HepG2 (cell line): ENCODE measurements at regions not wholly inside any gene's neighbourhood (a gene's known extent, or its start where the extent isn't known, plus 50 kb on each side); places are given as distances from the start of the nearest gene placed in this dataset.
"Not testable (repeated sequence)": the region's sequence is repeated elsewhere in the genome, so short reads cannot be mapped to it uniquely, and the experiment has no call there.

ENCODE experiments used
- ATAC-seq: fragments of 200-7000 bp; cut with Tn5 transposase; 3 replicates; pipeline ENCODE4 v1.9.1; 2020; ENCODE audit warnings: mild to moderate bottlenecking, moderate library complexity
- BruUV-seq: library from RNA; stranded (reverse); fragments of 400-500 nt; replicated peaks from 2 replicates; lab custom pipeline; 2021; lab: Mats Ljungman, UMichigan
- CTCF ChIA-PET: fragments of 300-600 bp; formaldehyde crosslinking; extraction: SDS; loops from one replicate; lab custom pipeline; 2021; ENCODE audit warnings: low total read pairs, inconsistent platforms, low intra/inter-chr PET ratio; lab: Yijun Ruan, JAX
- POLR2A ChIA-PET: fragments of 350-600 bp; sonication (Branson Sonifier 250); formaldehyde crosslinking; loops from one replicate; lab custom pipeline; 2020; ENCODE audit warnings: antibody characterized with exemption, inconsistent platforms; lab: Yijun Ruan, JAX
- DNase-seq: peaks from one replicate; pipeline ENCODE4 v3.0.0-alpha.2; 2015; ENCODE audit warnings: low spot score
- FAIRE-seq: peaks from 3 replicates; lab custom pipeline; 2011; peaks lifted over from hg19 to GRCh38; lab: Jason Lieb, UNC
- H2AFZ ChIP-seq: one replicate; pipeline ENCODE4 v1.6.1; 2011; ENCODE audit warnings: low read length, inconsistent platforms
- H3K27ac ChIP-seq: fragments of 300-600 bp; 3 replicates; pipeline ENCODE4 v1.8.0; 2011; ENCODE audit warnings: mixed run types, mild to moderate bottlenecking, mixed read lengths, low read length, inconsistent platforms; ENCODE audit not compliant: insufficient read depth; ENCODE audit errors: extremely low read length
- H3K27me3 ChIP-seq, 2 experiments: fragments of 200-600 bp in 1 of 2; 2 replicates in 1 of 2; 3 replicates in 1 of 2; pipeline versions ENCODE4 v1.6.0 to v1.8.0; 2011; ENCODE audit warnings: low read length in 2 of 2, mild to moderate bottlenecking in 2 of 2, moderate library complexity in 2 of 2, inconsistent platforms in 1 of 2; ENCODE audit not compliant: insufficient read depth in 2 of 2, control insufficient read depth in 1 of 2
- H3K36me3 ChIP-seq, 2 experiments: fragments of 200-600 bp in 1 of 2; replicated peaks in 1 of 2; 2 replicates in 1 of 2; 3 replicates in 1 of 2; pipeline versions ENCODE4 v1.5.1 to v1.8.0; 2011; ENCODE audit warnings: low read length in 2 of 2, inconsistent platforms in 1 of 2; ENCODE audit not compliant: insufficient read depth in 2 of 2, control insufficient read depth in 1 of 2
- H3K4me1 ChIP-seq: 2 replicates; pipeline ENCODE4 v1.5.1; 2012; ENCODE audit warnings: low read length, inconsistent platforms; ENCODE audit not compliant: insufficient read depth
- H3K4me2 ChIP-seq: 2 replicates; pipeline ENCODE4 v1.6.0; 2011; ENCODE audit warnings: low read depth, low read length, inconsistent platforms
- H3K4me3 ChIP-seq, 3 experiments: fragments of 200-600 bp in 1 of 3; sonication (generic), shearing (Covaris generic) in 1 of 3; replicated peaks in 1 of 3; 2 replicates each; pipeline ENCODE4 v1.5.1; 2011 to 2016; ENCODE audit warnings: low read length in 3 of 3, inconsistent platforms in 2 of 3, low read depth in 2 of 3, mild to moderate bottlenecking in 2 of 3, control low read depth in 1 of 3, mixed read lengths in 1 of 3; ENCODE audit not compliant: insufficient read depth in 1 of 3
- H3K79me2 ChIP-seq: one replicate; pipeline ENCODE4 v1.6.1; 2011; ENCODE audit warnings: low read length, inconsistent platforms; ENCODE audit not compliant: insufficient read depth
- H3K9ac ChIP-seq: 2 replicates; pipeline ENCODE4 v1.6.0; 2011; ENCODE audit warnings: mild to moderate bottlenecking, low read depth, low read length, inconsistent platforms; ENCODE audit not compliant: insufficient read depth
- H3K9me3 ChIP-seq: 2 replicates; pipeline ENCODE4 v1.5.1; 2012; ENCODE audit warnings: mild to moderate bottlenecking, low read length
- H4K20me1 ChIP-seq: 2 replicates; pipeline ENCODE4 v1.6.0; 2011; ENCODE audit warnings: inconsistent platforms, mild to moderate bottlenecking, low read length, moderate library complexity; ENCODE audit not compliant: insufficient read depth
- ATF5 ChIP-seq: sonication (generic); formaldehyde crosslinking; IDR thresholded peaks from 2 replicates; pipeline ENCODE4 v1.4.0; 2020; ENCODE audit warnings: mild to moderate bottlenecking, low read depth, missing genetic modification reagents
- BCL3 ChIP-seq: sonication (generic); formaldehyde crosslinking; IDR thresholded peaks from 2 replicates; pipeline ENCODE4 v1.5.1; 2020; ENCODE audit warnings: mild to moderate bottlenecking, missing genetic modification reagents, moderate library complexity
- MAX ChIP-seq: IDR thresholded peaks from 2 replicates; pipeline ENCODE4 v1.6.1; 2012; ENCODE audit warnings: inconsistent platforms
- MEIS1 ChIP-seq: sonication (generic); formaldehyde crosslinking; IDR thresholded peaks from 2 replicates; pipeline ENCODE4 v1.9.0; 2021; ENCODE audit warnings: mild to moderate bottlenecking, missing genetic modification reagents, moderate library complexity, borderline replicate concordance
- MNT ChIP-seq: fragments of 450-650 bp; IDR thresholded peaks from 2 replicates; pipeline ENCODE4 v1.6.1; 2016
- NR2F2 ChIP-seq: IDR thresholded peaks from 2 replicates; pipeline ENCODE4 v1.6.1; 2012; ENCODE audit warnings: low read depth, inconsistent platforms, borderline replicate concordance
- RAD51 ChIP-seq: fragments of 450-650 bp; IDR thresholded peaks from 2 replicates; pipeline ENCODE4 v1.6.1; 2016; ENCODE audit warnings: borderline replicate concordance
- ZFY ChIP-seq: sonication (generic); formaldehyde crosslinking; IDR thresholded peaks from 2 replicates; pipeline ENCODE4 v1.4.0; 2020; ENCODE audit warnings: missing genetic modification reagents
- ZMYM2 ChIP-seq: sonication (generic); formaldehyde crosslinking; IDR thresholded peaks from 2 replicates; pipeline ENCODE4 v1.8.0; 2022; ENCODE audit warnings: mild to moderate bottlenecking, missing genetic modification reagents
- ZNF225 ChIP-seq: sonication (generic); formaldehyde crosslinking; IDR thresholded peaks from 2 replicates; pipeline ENCODE4 v1.4.0; 2020; ENCODE audit warnings: mild to moderate bottlenecking, missing genetic modification reagents
- ZNF260 ChIP-seq: sonication (generic); formaldehyde crosslinking; IDR thresholded peaks from 2 replicates; pipeline ENCODE4 v1.4.0; 2020; ENCODE audit warnings: missing genetic modification reagents, low read depth, mild to moderate bottlenecking, borderline replicate concordance
- ZNF629 ChIP-seq: sonication (generic); formaldehyde crosslinking; conservative IDR thresholded peaks from 2 replicates; pipeline ENCODE4 v1.5.0; 2020; ENCODE audit warnings: missing genetic modification reagents
- WGBS: methylation state at CpG from one replicate; pipeline ENCODE4 v1.1.6; 2017; ENCODE audit warnings: low lambda C conversion rate; 5-methylcytosine and 5-hydroxymethylcytosine counted together
- in situ Hi-C: cut with HindIII; loops from 2 replicates; pipeline ENCODE4 v1.10.0; 2017; ENCODE audit warnings: low pct_unique_long_range_greater_than_20kb; ENCODE audit not compliant: extremely low pct_ligation_motif_present
- intact Hi-C: fragments of 100-400 bp; cut with micrococcal nuclease; formaldehyde crosslinking; loops from one replicate; pipeline ENCODE4 v1.10.0; 2022; ENCODE audit not compliant: unreplicated experiment

GRCh38 chr1:192517716-192518355 lies 57.7 kb upstream of the RGS1 start:
- H2AFZ ChIP-seq, BruUV-seq, CTCF ChIA-PET, H3K27ac ChIP-seq, POLR2A ChIA-PET, in situ Hi-C loops, H3K9ac ChIP-seq, H3K4me1 ChIP-seq, H3K27me3 ChIP-seq, ATAC-seq, H3K9me3 ChIP-seq, H3K36me3 ChIP-seq, FAIRE-seq, H4K20me1 ChIP-seq, H3K4me3 ChIP-seq, H3K4me2 ChIP-seq, intact Hi-C loops, H3K79me2 ChIP-seq, DNase-seq: not testable (repeated sequence)
- 55% methylated on average over 6 of the region's 6 CpGs for WGBS

- Histone ChIP-seq H3K4me1 (no peaks in the 10 kb centered on the region), H2AFZ (no peak overlapping the region), H3K9me3 (no peaks in the 10 kb centered on the region), H4K20me1 (no peaks in the 10 kb centered on the region), H3K79me2 (no peaks in the 10 kb centered on the region), H3K4me2 (no peak overlapping the region), H3K27ac (no peak overlapping the region), H3K27me3 (no peaks in the 10 kb centered on the region), H3K9ac (no peak overlapping the region), H3K4me3 (no peak overlapping the region), H3K36me3 (no peaks in the 10 kb centered on the region)
- no peak for FAIRE-seq
- ChIA-PET CTCF (no interaction called here), POLR2A (no interaction called here)
- intact Hi-C loops (no loop called here), in situ Hi-C loops (no loop called here)
- BruUV-seq = no TSS peak
- no peak for TF ChIP-seq ZFY (CRISPR knock-in tag)
- no peak for TF ChIP-seq RAD51
- no peak for TF ChIP-seq ZNF629 (CRISPR knock-in tag)
- no peak for TF ChIP-seq BCL3 (CRISPR knock-in tag)
- no peak for TF ChIP-seq ZNF225
- no peak for TF ChIP-seq MEIS1 (CRISPR knock-in tag)
- TF ChIP-seq ATF5 (CRISPR knock-in tag) = no peak
- TF ChIP-seq MAX = no peak
- TF ChIP-seq NR2F2 = no peak
- no peak for TF ChIP-seq ZNF260
- no peak for TF ChIP-seq MNT
- TF ChIP-seq ZMYM2 (CRISPR knock-in tag) = no peak
- no peak for ATAC-seq
- no peak for DNase-seq
These were observed 56.9 kb upstream of the RGS1 start for GRCh38 chr1:192518700-192519099.
